GM12892 (cell line): ENCODE measurements at regions not wholly inside any gene's neighbourhood (a gene's known extent, or its start where the extent isn't known, plus 50 kb on each side); places are given as distances from the start of the nearest gene placed in this dataset.

Experiments
- DNase-seq: peaks from one replicate; pipeline ENCODE4 v3.0.0; 2011; ENCODE audit not compliant: insufficient read length
- FAIRE-seq: peaks from 2 replicates; lab custom pipeline; 2011; peaks lifted over from hg19 to GRCh38; lab: Jason Lieb, UNC
- POLR2A ChIP-seq: IDR thresholded peaks from 2 replicates; pipeline ENCODE4 v1.6.1; 2011; ENCODE audit warnings: low read depth, low read length, control low read depth
- POLR2AphosphoS5 ChIP-seq: IDR thresholded peaks from 2 replicates; pipeline ENCODE4 v1.6.1; 2011; ENCODE audit warnings: low read depth, low read length, control low read depth
- TAF1 ChIP-seq: IDR thresholded peaks from 2 replicates; pipeline ENCODE4 v1.6.1; 2011; ENCODE audit warnings: low read depth, mild to moderate bottlenecking, control low read depth, low read length, borderline replicate concordance

DNA sequence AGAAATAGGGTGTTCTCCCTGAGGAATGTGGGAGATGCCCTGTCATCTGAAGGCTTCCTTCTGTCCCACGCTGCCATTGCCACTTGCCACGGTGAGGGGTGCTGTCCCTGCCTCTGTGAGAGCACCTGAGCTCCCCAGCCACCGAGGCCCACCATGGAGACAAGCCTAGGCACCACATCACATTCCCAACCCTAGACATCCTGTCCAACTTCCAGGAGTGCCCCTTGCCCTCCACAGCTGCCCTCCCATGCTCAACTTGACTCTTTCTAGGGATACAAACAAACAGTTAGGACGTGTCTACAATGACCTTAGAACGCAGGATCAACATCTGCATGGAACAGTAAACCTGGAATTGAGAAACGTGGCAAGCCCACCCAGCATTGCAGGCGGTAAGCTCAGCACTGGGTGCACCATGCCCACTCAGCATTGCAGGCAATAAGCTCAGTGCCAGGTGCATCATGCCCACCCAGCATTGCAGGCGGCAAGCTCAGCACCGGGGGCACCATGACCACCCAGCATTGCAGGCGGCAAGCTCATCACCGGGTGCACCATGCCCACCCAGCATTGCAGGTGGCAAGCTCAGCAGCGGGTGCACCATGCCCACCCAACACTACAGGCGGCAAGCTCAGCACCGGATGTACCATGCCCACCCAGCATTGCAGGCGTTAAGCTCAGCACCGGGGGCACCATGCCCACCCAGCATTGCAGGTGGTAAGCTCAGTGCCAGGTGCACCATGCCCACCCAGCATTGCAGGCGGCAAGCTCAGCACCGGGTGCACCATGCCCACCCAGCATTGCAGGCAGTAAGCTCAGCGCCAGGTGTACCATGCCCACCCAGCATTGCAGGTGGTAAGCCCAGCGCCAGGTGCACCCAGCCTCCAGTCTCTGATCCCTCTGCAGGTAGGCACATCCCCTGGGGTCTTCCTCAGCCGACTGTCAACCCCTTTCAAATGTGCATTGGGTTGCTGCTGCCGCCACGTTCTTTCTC lies 1463.9 kb downstream of the TBC1D22A start:
- DNase-seq (no peak), FAIRE-seq (no peak)
- no peak for TF ChIP-seq POLR2AphosphoS5
- TF ChIP-seq TAF1, result no peak
- TF ChIP-seq POLR2A, result no peak

DNA sequence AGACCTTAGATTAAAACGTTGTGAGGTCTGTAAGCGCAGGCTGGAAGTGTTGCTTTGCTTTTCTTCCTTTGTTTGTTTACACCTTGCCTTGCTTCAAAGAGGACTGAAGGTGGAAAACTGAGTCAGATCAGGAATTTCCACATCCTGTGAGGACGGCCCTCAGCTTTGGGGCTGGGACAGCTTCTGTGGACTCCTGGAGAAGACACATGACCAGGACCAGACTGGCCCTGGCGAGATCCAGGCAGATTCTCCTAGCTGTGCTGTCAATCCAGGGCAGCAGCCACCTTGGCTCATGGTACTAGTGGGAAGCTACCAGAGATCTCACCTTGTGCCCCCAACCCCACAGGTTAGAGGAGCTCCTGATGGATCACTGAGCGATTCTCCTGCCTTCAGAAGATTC lies 1461.9 kb downstream of the TBC1D22A start:
- FAIRE-seq, result no peak
- TF ChIP-seq TAF1 (no peak), POLR2AphosphoS5 (no peak), POLR2A (no peak)
- no peak for DNase-seq

DNA sequence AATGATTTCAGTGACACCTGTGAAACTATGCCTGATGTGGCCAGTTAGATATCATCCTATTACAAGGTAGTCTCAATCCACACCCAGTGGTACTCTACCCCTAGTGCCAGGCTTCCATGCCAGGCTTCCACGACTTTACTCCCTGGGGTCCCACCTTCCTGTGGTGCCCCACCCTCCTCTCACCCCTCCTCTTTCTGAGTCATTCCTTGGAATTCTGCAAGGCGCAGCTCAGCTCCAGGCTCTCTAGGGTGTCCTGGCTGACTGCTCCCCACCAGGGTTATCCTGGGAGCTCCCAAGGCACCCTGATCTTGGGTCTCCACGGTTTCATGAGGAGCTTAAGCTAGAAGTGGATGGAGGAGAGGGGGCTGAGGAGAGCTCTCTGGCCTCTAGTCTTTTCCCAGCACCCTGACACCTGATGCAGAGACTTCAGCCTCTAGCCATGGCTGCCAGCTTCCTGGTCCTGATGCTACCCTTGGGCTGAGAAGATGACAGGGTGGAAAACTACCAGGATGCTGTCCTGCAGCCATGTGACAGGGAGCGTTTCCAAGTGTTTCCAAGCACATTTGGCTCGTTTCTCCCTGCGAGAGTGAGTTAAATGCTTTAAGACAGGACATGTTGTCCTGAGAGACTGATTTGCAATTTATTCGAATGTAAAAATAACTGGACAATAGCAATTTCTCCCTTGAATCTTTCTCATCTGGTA lies 1461.2 kb downstream of the TBC1D22A start:
- FAIRE-seq (no peak), DNase-seq (no peak)
- TF ChIP-seq POLR2AphosphoS5 (no peak), POLR2A (no peak), TAF1 (no peak)

DNA sequence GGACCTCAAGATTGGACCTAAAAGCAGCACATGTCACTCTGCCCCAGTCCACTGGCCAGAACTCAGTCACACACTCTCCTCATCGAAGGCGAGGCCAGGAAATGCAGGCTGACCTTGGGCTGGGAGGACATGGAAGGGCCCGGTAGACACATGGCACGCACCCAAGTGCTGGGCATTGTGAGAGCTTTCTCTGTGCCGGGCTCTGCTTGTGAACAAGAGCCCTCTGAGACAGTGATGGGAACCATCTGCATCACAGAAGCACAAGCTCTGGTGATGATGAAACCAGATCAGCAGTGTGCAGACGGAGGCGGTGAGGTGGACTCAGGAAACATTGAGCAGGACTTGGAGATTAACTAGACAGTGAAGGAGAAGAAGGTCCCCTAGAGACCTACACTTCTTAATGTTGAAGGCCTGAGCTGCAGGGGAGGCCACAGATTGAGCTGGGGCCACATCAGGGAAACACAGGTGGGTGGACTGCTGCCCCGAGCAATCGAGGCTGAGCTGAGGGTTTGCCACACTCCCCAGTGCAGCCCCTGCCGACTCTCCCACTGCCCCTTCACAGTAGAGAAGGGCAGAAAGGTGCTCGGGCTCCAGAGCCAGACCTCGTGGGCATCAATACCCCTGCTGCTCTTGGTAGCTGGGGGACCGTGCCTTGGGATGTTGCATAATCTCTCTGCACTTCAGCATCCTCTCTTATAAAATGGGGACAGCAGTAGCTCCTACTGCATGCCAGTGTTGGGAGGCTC lies 1460.5 kb downstream of the TBC1D22A start:
- DNase-seq (no peak), FAIRE-seq (no peak)
- TF ChIP-seq POLR2A (no peak), TAF1 (no peak), POLR2AphosphoS5 (no peak)

DNA sequence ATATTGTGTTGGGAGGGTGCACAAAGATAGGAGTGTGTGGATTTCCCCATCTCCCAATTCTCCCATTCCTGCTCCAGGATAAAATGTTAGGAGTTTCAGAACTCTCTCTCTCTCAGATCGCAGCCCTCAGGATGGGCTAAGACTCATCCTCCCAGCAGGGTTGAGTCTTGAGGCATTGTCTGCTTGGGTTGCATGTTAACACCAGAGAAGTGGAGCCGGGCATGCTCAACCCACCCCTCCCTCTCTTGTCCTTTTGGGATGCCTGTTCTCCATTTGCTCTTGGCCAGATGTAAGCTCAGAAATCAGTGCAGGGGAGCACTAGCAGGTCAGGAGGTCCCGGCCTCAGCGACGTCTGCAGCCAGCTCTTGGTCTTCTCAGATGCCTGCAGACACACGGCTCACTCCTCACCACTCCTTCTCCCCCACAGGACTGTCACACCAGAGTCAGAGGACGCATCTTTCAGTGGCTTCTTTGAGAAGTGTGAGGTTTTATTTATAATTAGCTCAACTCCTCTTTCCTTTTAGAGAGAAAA lies 1456.5 kb downstream of the TBC1D22A start:
- FAIRE-seq, result no peak
- DNase-seq, result no peak
- TF ChIP-seq POLR2AphosphoS5 (no peak), POLR2A (no peak), TAF1 (no peak)

DNA sequence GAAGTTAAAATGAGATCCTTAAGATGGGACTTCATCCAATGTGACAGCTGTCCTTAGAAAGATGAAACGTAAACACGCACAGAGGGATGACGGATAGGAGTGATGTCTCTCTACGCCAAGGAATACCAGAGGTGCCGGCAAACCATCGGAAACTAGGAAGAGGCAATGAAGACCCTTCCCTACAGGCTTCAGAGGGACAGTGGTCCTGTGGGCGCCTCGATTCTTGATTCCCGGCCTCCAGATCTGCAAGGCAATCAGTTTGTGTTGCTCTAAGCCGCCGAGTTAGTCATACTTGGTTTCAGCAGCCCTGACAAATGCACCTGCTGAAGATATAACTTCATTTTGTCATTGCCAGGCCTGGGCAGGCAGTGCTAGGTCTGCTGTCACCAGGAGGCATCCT lies 1455.1 kb downstream of the TBC1D22A start:
- DNase-seq (no peak), FAIRE-seq (no peak)
- no peak for TF ChIP-seq TAF1
- no peak for TF ChIP-seq POLR2AphosphoS5
- TF ChIP-seq POLR2A, result no peak

DNA sequence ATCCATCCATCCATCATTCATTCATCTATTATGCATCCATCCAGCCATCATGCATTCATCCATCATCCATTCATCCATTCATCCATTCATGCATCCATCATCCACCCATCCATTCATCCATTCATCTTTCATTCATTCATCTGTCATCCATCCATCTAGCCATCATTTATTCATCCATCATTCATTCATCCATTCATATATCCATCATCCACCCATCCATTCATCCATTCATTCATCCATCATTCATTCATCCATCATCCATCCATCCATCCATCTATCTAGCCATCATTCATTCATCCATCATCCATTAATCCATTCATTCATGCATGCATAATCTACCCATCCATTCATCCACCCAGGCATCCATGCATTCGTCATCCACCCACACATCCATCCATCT lies 1450.3 kb downstream of the TBC1D22A start:
- FAIRE-seq (no peak), DNase-seq (no peak)
- TF ChIP-seq POLR2A, result no peak
- no peak for TF ChIP-seq POLR2AphosphoS5
- TF ChIP-seq TAF1, result no peak

DNA sequence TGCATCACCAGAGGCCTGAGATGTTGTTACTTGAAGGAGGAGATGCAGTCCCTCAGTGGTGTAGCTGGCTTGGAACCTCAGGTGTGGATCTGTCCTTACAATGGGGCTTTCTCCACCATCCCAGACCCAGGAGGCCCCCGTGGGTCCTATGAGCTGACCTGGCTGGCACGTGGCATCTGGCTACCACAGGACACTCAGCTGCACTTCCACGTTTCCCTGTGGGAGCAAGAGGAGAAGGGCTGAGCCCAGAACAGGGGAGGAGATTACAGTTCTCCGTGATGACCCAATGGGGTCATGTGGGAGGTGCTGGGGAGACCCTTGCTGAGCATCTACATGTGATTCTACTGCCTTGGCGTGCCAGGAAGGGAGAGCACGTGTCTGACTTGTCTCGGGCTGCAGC lies 1448.4 kb downstream of the TBC1D22A start:
- TF ChIP-seq POLR2A (no peak), POLR2AphosphoS5 (no peak), TAF1 (no peak)
- no peak for DNase-seq
- no peak for FAIRE-seq

DNA sequence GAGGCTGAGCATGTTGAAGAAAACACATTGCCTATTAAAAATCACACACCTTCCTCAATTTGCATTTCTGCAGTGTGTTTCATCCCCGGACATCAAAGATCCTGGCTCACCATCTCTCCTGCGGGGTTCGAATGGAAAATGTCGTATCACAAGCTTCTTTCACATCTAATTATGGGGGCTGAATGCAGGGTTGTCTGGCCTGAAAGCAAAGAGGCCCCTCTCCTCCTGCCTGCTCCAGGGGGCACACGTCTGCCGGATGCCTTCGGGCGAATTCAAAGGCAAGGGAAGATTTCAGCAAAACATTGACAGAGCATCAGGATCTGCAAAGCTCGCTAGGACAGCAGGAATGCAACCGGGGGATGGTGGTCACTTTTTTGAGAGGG lies 1447.7 kb downstream of the TBC1D22A start:
- DNase-seq (no peak), FAIRE-seq (no peak)
- no peak for TF ChIP-seq POLR2AphosphoS5
- no peak for TF ChIP-seq POLR2A
- TF ChIP-seq TAF1, result no peak

DNA sequence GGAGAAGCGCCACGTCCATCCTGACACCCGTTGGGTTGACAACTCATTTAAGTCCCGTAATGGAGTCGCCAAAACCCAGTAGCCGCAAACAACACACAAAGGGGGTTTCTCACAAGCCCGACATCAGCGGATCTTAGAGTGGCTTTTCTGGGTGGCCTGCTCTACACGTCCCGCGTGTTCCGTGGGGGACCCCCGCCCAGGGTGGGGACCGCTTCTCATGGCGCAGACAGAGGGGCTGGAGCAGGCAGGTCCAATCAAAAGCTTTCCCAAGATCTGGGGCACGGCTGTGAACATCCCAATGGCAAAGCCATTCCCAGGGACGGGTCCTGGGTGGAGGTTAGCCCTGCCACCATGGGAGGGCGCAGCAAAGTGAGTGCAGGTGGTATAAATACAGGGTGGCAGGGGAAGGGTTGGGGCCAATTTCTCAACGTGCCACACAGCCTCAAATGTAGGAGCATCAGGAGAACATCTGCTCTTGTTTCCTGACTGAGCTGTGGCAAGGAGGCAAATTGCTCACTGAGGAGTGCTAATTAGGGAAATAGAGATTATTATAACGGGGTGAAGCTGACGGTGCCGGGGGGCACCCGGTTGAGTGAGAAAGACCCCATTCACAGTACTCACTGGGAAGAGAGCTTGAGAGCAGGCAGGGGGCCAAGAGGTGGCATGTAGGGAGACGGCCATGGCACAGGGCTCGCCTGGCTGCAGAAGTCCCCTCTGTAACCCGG lies 1447.2 kb downstream of the TBC1D22A start:
- FAIRE-seq (no peak), DNase-seq (no peak)
- TF ChIP-seq POLR2A (no peak), POLR2AphosphoS5 (no peak), TAF1 (no peak)

DNA sequence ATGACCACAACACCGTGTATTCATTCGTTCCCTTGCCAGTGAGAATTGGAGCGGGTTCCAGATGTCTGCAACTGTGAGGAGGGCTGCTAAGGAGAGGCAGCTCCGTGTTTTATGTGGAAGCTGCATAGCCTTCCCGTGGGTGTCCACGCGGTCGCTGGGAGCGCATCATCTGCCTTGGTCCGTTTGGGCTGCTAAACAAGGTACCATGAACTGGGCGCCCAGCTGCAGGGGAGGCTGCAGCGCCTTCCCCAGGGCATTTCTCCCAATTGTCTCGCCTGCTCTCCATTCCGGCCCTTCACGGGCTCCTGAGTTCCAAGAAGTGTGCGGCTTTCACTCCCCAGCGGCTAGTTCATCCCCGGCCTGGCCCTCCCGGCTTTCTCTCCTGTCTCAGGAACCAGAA lies 1446.4 kb downstream of the TBC1D22A start:
- no peak for DNase-seq
- no peak for TF ChIP-seq TAF1
- TF ChIP-seq POLR2AphosphoS5, result no peak
- no peak for TF ChIP-seq POLR2A
- no peak for FAIRE-seq
